ENCODE measurements at regions not wholly inside any gene's neighbourhood (a gene's known extent, or its start where the extent isn't known, plus 50 kb on each side); places are given as distances from the start of the nearest gene placed in this dataset.

DNA sequence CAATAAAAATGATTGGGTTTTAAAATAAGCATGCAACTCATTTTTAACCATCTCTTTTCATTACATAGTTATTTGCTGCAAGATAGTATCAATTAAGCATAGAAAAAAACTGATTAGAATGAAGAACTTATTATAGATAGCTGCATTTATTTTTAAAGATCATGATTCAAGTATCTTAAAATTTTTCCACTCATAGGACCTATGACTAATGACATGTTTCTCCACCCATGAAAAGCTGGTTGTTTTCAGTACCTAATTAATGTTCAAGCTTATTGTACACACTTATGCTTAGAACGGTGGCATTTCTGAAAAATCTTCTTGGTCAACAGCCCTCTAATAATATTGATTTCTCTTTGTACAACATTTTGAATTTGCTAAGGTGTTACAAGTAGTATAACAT is 193.5 kb upstream of the PITX2 start:
- TF ChIP-seq, protein P1, sequence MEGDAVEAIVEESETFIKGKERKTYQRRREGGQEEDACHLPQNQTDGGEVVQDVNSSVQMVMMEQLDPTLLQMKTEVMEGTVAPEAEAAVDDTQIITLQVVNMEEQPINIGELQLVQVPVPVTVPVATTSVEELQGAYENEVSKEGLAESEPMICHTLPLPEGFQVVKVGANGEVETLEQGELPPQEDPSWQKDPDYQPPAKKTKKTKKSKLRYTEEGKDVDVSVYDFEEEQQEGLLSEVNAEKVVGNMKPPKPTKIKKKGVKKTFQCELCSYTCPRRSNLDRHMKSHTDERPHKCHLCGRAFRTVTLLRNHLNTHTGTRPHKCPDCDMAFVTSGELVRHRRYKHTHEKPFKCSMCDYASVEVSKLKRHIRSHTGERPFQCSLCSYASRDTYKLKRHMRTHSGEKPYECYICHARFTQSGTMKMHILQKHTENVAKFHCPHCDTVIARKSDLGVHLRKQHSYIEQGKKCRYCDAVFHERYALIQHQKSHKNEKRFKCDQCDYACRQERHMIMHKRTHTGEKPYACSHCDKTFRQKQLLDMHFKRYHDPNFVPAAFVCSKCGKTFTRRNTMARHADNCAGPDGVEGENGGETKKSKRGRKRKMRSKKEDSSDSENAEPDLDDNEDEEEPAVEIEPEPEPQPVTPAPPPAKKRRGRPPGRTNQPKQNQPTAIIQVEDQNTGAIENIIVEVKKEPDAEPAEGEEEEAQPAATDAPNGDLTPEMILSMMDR (IDR thresholded peaks at IDR 0.05): no peak
- no peak for TF ChIP-seq ZFX (IDR thresholded peaks at IDR 0.05; ENCODE audit: borderline replicate concordance)
